DND-41 (cell line): ENCODE measurements at regions not wholly inside any gene's neighbourhood (a gene's known extent, or its start where the extent isn't known, plus 50 kb on each side); places are given as distances from the start of the nearest gene placed in this dataset.

Experiments used
- EZH2 ChIP-seq: IDR thresholded peaks from 3 replicates; pipeline ENCODE4 v1.6.1; 2012; ENCODE audit warnings: borderline replicate concordance, low read depth, mild to moderate bottlenecking, moderate library complexity, low read length, inconsistent platforms; ENCODE audit not compliant: severe bottlenecking
- TF ChIP-seq, protein P1 (sequence below): IDR thresholded peaks from 2 replicates; pipeline ENCODE4 v1.5.1; 2012; ENCODE audit warnings: borderline replicate concordance, low read length, moderate library complexity, mild to moderate bottlenecking; ENCODE audit not compliant: poor library complexity, severe bottlenecking; ENCODE audit errors: extremely low read depth

DNA sequence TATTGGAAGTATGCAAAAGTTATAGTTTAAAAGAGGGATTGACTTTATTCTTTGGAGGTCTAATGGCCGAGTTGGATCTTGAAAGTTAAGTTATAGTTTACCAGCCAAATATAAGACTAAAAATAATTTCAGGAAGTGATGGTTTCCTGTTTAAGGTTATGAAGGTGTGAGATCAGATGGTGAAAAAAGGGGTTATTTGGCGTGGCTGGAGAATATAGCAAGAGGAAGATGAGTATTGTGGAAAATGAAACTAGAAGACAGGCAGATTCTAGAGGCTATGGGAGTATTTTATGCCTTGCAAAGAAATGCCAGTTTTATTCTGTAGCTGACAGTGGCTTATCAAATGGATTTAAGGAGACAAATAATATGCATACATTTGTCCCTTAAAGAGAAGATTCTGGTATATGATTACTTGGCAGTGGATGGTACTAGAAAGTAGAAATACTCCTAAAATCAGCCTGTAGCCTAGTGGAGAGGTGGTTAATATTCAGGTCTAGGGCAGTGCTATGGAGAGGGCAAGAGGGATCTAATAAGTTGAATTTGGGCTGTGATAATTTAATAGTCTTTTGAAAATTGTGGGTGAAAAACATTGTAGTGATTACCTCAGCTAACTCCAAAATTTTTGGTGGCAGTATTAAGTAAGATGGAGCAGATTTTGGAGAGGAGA, 1091.8 kb upstream of the ATXN7L3B start:
- TF ChIP-seq, protein P1, sequence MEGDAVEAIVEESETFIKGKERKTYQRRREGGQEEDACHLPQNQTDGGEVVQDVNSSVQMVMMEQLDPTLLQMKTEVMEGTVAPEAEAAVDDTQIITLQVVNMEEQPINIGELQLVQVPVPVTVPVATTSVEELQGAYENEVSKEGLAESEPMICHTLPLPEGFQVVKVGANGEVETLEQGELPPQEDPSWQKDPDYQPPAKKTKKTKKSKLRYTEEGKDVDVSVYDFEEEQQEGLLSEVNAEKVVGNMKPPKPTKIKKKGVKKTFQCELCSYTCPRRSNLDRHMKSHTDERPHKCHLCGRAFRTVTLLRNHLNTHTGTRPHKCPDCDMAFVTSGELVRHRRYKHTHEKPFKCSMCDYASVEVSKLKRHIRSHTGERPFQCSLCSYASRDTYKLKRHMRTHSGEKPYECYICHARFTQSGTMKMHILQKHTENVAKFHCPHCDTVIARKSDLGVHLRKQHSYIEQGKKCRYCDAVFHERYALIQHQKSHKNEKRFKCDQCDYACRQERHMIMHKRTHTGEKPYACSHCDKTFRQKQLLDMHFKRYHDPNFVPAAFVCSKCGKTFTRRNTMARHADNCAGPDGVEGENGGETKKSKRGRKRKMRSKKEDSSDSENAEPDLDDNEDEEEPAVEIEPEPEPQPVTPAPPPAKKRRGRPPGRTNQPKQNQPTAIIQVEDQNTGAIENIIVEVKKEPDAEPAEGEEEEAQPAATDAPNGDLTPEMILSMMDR, result no peak
- no peak for TF ChIP-seq EZH2
